GM12892 (cell line): ENCODE measurements at regions not wholly inside any gene's neighbourhood (a gene's known extent, or its start where the extent isn't known, plus 50 kb on each side); places are given as distances from the start of the nearest gene placed in this dataset.

Source experiments
- POLR2A ChIP-seq: IDR thresholded peaks from 2 replicates; pipeline ENCODE4 v1.6.1; 2011; ENCODE audit warnings: low read depth, low read length, control low read depth
- POLR2AphosphoS5 ChIP-seq: IDR thresholded peaks from 2 replicates; pipeline ENCODE4 v1.6.1; 2011; ENCODE audit warnings: low read depth, low read length, control low read depth
- TAF1 ChIP-seq: IDR thresholded peaks from 2 replicates; pipeline ENCODE4 v1.6.1; 2011; ENCODE audit warnings: low read depth, mild to moderate bottlenecking, control low read depth, low read length, borderline replicate concordance

- TF ChIP-seq POLR2A (no peak), POLR2AphosphoS5 (no peak), TAF1 (no peak)
Measured at GRCh38 chr7:46218461-46219200, 297.6 kb upstream of the IGFBP3 start.
